HepG2 (cell line): ENCODE measurements at regions not wholly inside any gene's neighbourhood (a gene's known extent, or its start where the extent isn't known, plus 50 kb on each side); places are given as distances from the start of the nearest gene placed in this dataset.

ENCODE experiments used
- AHR ChIP-seq: IDR thresholded peaks from 2 replicates; pipeline ENCODE4 v1.6.1; 2018; ENCODE audit warnings: missing genetic modification reagents, missing compliant biosample characterization
- ZNF670 ChIP-seq: sonication (generic); formaldehyde crosslinking; IDR thresholded peaks from 2 replicates; pipeline ENCODE4 v1.8.0; 2022; ENCODE audit warnings: mild to moderate bottlenecking, missing genetic modification reagents, borderline replicate concordance
- TF ChIP-seq, protein P1 (sequence below): sonication (generic); formaldehyde crosslinking; IDR thresholded peaks from 2 replicates; pipeline ENCODE4 v1.5.0; 2020; ENCODE audit warnings: mild to moderate bottlenecking, missing genetic modification reagents

DNA sequence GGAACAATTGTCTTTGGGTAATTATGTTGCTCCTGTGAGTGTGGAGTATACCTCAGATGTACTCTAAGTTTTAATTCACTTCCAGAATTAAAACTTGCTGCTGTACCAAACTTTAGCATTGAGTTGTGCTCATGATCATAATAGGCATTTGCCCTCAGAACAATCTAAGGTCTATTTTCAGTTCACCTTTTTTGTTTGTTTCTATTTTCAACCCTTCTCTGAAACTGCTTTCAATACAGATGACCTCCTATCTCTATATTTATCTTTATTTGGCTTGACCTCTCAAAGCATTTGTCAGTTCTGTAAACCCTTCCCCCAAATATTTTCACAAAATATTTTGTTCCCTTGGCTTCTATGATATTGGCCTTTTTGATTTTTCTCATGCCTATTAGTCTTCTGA is 873.0 kb downstream of the OLFM4 start:
- TF ChIP-seq ZNF670 (CRISPR knock-in tag), result no peak
- TF ChIP-seq AHR (CRISPR knock-in tag), result no peak
- TF ChIP-seq, protein P1, sequence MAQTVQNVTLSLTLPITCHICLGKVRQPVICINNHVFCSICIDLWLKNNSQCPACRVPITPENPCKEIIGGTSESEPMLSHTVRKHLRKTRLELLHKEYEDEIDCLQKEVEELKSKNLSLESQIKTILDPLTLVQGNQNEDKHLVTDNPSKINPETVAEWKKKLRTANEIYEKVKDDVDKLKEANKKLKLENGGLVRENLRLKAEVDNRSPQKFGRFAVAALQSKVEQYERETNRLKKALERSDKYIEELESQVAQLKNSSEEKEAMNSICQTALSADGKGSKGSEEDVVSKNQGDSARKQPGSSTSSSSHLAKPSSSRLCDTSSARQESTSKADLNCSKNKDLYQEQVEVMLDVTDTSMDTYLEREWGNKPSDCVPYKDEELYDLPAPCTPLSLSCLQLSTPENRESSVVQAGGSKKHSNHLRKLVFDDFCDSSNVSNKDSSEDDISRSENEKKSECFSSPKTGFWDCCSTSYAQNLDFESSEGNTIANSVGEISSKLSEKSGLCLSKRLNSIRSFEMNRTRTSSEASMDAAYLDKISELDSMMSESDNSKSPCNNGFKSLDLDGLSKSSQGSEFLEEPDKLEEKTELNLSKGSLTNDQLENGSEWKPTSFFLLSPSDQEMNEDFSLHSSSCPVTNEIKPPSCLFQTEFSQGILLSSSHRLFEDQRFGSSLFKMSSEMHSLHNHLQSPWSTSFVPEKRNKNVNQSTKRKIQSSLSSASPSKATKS, result no peak
